Glomerular endothelial cell (primary cell): ENCODE measurements at regions not wholly inside any gene's neighbourhood (a gene's known extent, or its start where the extent isn't known, plus 50 kb on each side); places are given as distances from the start of the nearest gene placed in this dataset.
"Not testable (repeated sequence)": the region's sequence is repeated elsewhere in the genome, so short reads cannot be mapped to it uniquely, and the experiment has no call there.

Source experiments
- DNase-seq: peaks from one replicate; pipeline ENCODE4 v3.0.0-alpha.2; 2011; ENCODE audit warnings: low read depth, low spot score; ENCODE audit errors: extremely low read depth

GRCh38 chr4:148964456-148964855, 522.2 kb upstream of the NR3C2 start:
- DNase-seq = no peak

- DNase-seq = no peak
Measured at GRCh38 chr4:148962539-148963290, 520.5 kb upstream of the NR3C2 start.

- DNase-seq = no peak
Measured at GRCh38 chr4:148961526-148961925, 519.3 kb upstream of the NR3C2 start.

GRCh38 chr4:148958317-148958716, 516.1 kb upstream of the NR3C2 start:
- DNase-seq = no peak

GRCh38 chr4:148955564-148956297, 513.5 kb upstream of the NR3C2 start:
- no peak for DNase-seq

GRCh38 chr4:148954011-148954749, 512.0 kb upstream of the NR3C2 start:
- DNase-seq = no peak

GRCh38 chr4:148951346-148951745, 509.1 kb upstream of the NR3C2 start:
- DNase-seq = no peak

GRCh38 chr4:148946271-148946670, 504.1 kb upstream of the NR3C2 start:
- no peak for DNase-seq

- DNase-seq = no peak
Measured at GRCh38 chr4:148944839-148945219, 502.6 kb upstream of the NR3C2 start.

- no peak for DNase-seq
Measured at GRCh38 chr4:148944136-148944838, 502.1 kb upstream of the NR3C2 start.

GRCh38 chr4:148934926-148935578, 492.8 kb upstream of the NR3C2 start:
- no peak for DNase-seq

GRCh38 chr4:148926276-148927260, 484.4 kb upstream of the NR3C2 start:
- no peak for DNase-seq

GRCh38 chr4:148923881-148924280, 481.7 kb upstream of the NR3C2 start:
- no peak for DNase-seq

GRCh38 chr4:148922497-148922896, 480.3 kb upstream of the NR3C2 start:
- DNase-seq = no peak

GRCh38 chr4:148914734-148915133, 472.5 kb upstream of the NR3C2 start:
- no peak for DNase-seq

GRCh38 chr4:148914301-148914700, 472.1 kb upstream of the NR3C2 start:
- no peak for DNase-seq

- no peak for DNase-seq
Measured at GRCh38 chr4:148903388-148903787, 461.2 kb upstream of the NR3C2 start.

- no peak for DNase-seq
Measured at GRCh38 chr4:148901075-148901705, 459.0 kb upstream of the NR3C2 start.

GRCh38 chr4:148898139-148898538, 455.9 kb upstream of the NR3C2 start:
- not testable (repeated sequence) for DNase-seq
